ENCODE measurements at regions not wholly inside any gene's neighbourhood (a gene's known extent, or its start where the extent isn't known, plus 50 kb on each side); places are given as distances from the start of the nearest gene placed in this dataset.

- Mint-ChIP-seq H3K27ac (no peak overlapping the region), H3K4me3 (no peak overlapping the region), H3K27me3 (peaks cover 13% of the 10 kb centered on the region), H3K9me3 (ENCODE audit: insufficient read depth) (no peaks in the 10 kb centered on the region), H3K4me1 (no peaks in the 10 kb centered on the region)
- Histone ChIP-seq H2AFZ (ENCODE audit: insufficient read depth, low read depth, low read length, poor library complexity, severe bottlenecking) (no peak overlapping the region), H3K4me2 (replicated peaks; ENCODE audit: low read depth, low read length, poor library complexity, severe bottlenecking) (no peak overlapping the region), H3K27ac (ENCODE audit: low read length in 2 of 2) (no peak overlapping the region), H3K9ac (ENCODE audit: low read length) (no peak overlapping the region), H3K9me3 (ENCODE audit: control extremely low read depth in 1 of 3, control insufficient read depth in 2 of 3, insufficient read depth in 1 of 3, low read length in 2 of 3) (peaks cover 0 to 6% (median 0%) of the 10 kb centered on the region in 3 donors), H3K79me2 (ENCODE audit: control insufficient read depth, insufficient read depth, low read length) (no peaks in the 10 kb centered on the region), H3K4me3 (ENCODE audit: control extremely low read depth in 1 of 5, extremely low read depth in 1 of 5, insufficient read depth in 1 of 5, low read depth in 2 of 5, low read length in 4 of 5) (no peak overlapping the region), H3K27me3 (replicated peaks in 1 of 4; ENCODE audit: control extremely low read depth in 1 of 4, control insufficient read depth in 3 of 4, insufficient read depth in 4 of 4, low read length in 3 of 4) (peaks cover 0 to 3% (median 0%) of the 10 kb centered on the region in 4 experiments), H3K4me1 (ENCODE audit: control insufficient read depth in 2 of 2, insufficient read depth in 2 of 2, low read length in 2 of 2) (no peaks in the 10 kb centered on the region), H3K36me3 (replicated peaks in 1 of 2; ENCODE audit: control extremely low read depth in 1 of 2, control insufficient read depth in 1 of 2, extremely low read depth in 1 of 2, insufficient read depth in 2 of 2, low read length in 1 of 2) (no peaks in the 10 kb centered on the region), H4K20me1 (ENCODE audit: control insufficient read depth, insufficient read depth, low read length, poor library complexity, severe bottlenecking) (no peaks in the 10 kb centered on the region)
- ChIA-PET CTCF (no interaction called here), POLR2A (no interaction called here)
- DNase-seq (no peak), ATAC-seq (ENCODE audit: low read depth) (no peak)
- no peak for TF ChIP-seq EZH2 (IDR thresholded peaks at IDR 0.05; ENCODE audit: borderline replicate concordance, insufficient read depth, low read depth, low read length, poor library complexity, severe bottlenecking)
- TF ChIP-seq, protein P1, sequence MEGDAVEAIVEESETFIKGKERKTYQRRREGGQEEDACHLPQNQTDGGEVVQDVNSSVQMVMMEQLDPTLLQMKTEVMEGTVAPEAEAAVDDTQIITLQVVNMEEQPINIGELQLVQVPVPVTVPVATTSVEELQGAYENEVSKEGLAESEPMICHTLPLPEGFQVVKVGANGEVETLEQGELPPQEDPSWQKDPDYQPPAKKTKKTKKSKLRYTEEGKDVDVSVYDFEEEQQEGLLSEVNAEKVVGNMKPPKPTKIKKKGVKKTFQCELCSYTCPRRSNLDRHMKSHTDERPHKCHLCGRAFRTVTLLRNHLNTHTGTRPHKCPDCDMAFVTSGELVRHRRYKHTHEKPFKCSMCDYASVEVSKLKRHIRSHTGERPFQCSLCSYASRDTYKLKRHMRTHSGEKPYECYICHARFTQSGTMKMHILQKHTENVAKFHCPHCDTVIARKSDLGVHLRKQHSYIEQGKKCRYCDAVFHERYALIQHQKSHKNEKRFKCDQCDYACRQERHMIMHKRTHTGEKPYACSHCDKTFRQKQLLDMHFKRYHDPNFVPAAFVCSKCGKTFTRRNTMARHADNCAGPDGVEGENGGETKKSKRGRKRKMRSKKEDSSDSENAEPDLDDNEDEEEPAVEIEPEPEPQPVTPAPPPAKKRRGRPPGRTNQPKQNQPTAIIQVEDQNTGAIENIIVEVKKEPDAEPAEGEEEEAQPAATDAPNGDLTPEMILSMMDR (IDR thresholded peaks at IDR 0.05), result no peak
- intact Hi-C loops (cut with micrococcal nuclease), result no loop called here
- 95% methylated on average over 9 of the region's 9 CpGs for WGBS (ENCODE audit: insufficient coverage)
These were observed 140.4 kb upstream of the IPO9 start for GRCh38 chr1:201688514-201688913.

GRCh38 chr1:201689647-201690046 is 139.3 kb upstream of the IPO9 start:
- H3K4me1 ChIP-seq (ENCODE audit: control insufficient read depth in 2 of 2, insufficient read depth in 2 of 2, low read length in 2 of 2), result no peaks in the 10 kb centered on the region
- ChIA-PET CTCF (no interaction called here), POLR2A (no interaction called here)
- no peak overlapping the region for H3K27ac ChIP-seq (ENCODE audit: low read length in 2 of 2)
- WGBS (ENCODE audit: insufficient coverage), result 84% methylated on average over 4 of the region's 8 CpGs
- Mint-ChIP-seq H3K9me3 (ENCODE audit: insufficient read depth) (no peaks in the 10 kb centered on the region), H3K4me1 (no peaks in the 10 kb centered on the region), H3K27ac (no peak overlapping the region), H3K4me3 (no peak overlapping the region), H3K27me3 (peaks cover 10% of the 10 kb centered on the region)
- no peaks in the 10 kb centered on the region for H4K20me1 ChIP-seq (ENCODE audit: control insufficient read depth, insufficient read depth, low read length, poor library complexity, severe bottlenecking)
- no peak overlapping the region for H3K9ac ChIP-seq (ENCODE audit: low read length)
- no peak overlapping the region for H3K4me2 ChIP-seq (replicated peaks; ENCODE audit: low read depth, low read length, poor library complexity, severe bottlenecking)
- TF ChIP-seq, protein P1 (IDR thresholded peaks at IDR 0.05), result no peak
- no peak for TF ChIP-seq EZH2 (IDR thresholded peaks at IDR 0.05; ENCODE audit: borderline replicate concordance, insufficient read depth, low read depth, low read length, poor library complexity, severe bottlenecking)
- H3K4me3 ChIP-seq (ENCODE audit: control extremely low read depth in 1 of 5, extremely low read depth in 1 of 5, insufficient read depth in 1 of 5, low read depth in 2 of 5, low read length in 4 of 5), result no peak overlapping the region
- H3K36me3 ChIP-seq (replicated peaks in 1 of 2; ENCODE audit: control extremely low read depth in 1 of 2, control insufficient read depth in 1 of 2, extremely low read depth in 1 of 2, insufficient read depth in 2 of 2, low read length in 1 of 2), result no peaks in the 10 kb centered on the region
- H2AFZ ChIP-seq (ENCODE audit: insufficient read depth, low read depth, low read length, poor library complexity, severe bottlenecking), result no peak overlapping the region
- DNase-seq, result no peak
- peaks cover 0 to 6% (median 0%) of the 10 kb centered on the region in 3 donors for H3K9me3 ChIP-seq (ENCODE audit: control extremely low read depth in 1 of 3, control insufficient read depth in 2 of 3, insufficient read depth in 1 of 3, low read length in 2 of 3)
- H3K27me3 ChIP-seq (replicated peaks in 1 of 4; ENCODE audit: control extremely low read depth in 1 of 4, control insufficient read depth in 3 of 4, insufficient read depth in 4 of 4, low read length in 3 of 4), result peaks cover 0 to 3% (median 0%) of the 10 kb centered on the region in 4 experiments
- no peak for ATAC-seq (ENCODE audit: low read depth)
- intact Hi-C loops (cut with micrococcal nuclease), result no loop called here
- no peaks in the 10 kb centered on the region for H3K79me2 ChIP-seq (ENCODE audit: control insufficient read depth, insufficient read depth, low read length)

Data from B cell (primary cell).